ENCODE measurements at regions not wholly inside any gene's neighbourhood (a gene's known extent, or its start where the extent isn't known, plus 50 kb on each side); places are given as distances from the start of the nearest gene placed in this dataset.
"Not testable (repeated sequence)": the region's sequence is repeated elsewhere in the genome, so short reads cannot be mapped to it uniquely, and the experiment has no call there.

DNA sequence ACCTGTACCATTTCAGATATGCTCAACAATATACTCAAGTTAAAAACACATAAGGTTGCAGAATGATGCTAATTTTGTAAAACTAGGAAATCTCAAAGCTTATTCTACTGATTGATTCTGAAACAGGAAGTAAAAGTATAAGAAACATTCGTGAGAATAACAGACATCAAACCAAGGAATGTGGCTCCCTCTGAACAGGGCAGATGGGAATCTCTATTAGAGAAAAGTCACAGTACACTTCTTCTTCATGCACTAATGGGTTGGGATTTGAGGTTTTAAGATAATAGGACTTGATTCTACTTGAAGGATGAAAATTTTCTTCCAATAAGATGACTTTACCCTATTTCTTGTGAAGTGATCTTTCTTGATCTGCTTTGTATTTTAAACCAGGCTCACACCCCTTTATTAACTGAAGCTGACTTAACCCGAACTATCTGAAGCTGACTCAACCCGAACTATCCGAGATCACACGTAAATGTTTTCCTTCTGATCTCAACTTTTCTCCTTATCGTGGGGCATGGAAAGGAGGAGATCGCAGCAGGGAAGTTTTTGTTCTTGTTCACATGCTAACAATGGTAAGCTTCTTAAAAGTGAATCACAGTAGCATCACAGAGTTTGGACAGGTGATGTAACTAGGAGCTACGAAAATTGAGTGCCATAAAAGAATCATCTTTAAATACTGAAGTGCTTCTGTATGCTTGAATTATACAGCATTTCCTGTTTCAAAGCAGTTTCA lies 363.1 kb upstream of the ZFP42 start:
- intact Hi-C loops (cut with micrococcal nuclease): no loop called here

DNA sequence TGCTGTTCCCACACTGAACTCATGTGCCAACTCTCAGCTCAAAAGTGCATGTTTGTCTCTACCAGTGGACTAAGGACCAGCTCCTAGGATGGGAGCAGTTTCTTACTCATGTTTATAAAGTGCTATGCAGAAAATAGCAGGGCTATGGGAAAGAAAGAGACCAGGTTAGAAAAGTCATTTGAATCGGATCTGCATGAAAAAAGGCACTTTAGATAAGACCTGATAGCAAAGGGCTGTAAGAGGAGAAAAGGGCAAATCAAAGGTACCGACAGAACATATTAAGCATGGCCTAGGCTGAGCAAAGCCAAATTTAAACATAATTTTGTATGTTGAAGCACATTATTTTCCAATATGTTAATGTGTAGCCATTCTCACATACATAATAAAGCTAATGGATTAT lies 362.3 kb upstream of the ZFP42 start:
- intact Hi-C loops (cut with micrococcal nuclease): no loop called here

DNA sequence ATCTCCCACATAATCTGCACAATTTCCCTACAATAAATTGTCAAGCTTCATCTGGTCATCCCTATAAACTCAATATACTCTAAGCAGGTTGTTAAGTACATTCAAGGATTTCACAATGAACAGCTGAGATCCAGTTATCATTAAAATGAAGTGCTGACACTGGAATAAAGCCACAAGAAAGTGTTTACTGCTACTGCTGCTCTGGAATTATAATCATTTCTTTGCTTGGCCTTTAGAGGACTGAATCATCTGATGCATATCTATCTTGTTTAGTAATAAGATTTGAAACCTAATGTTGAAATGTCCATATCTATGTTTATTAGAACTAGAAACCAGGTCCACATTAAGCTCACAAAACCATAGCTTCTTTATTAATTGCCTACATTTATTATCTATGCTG lies 338.6 kb upstream of the ZFP42 start:
- intact Hi-C loops (cut with micrococcal nuclease): no loop called here

GRCh38 chr4:187663076-187663475 lies 332.5 kb upstream of the ZFP42 start:
- intact Hi-C loops (cut with micrococcal nuclease): no loop called here

- intact Hi-C loops (cut with micrococcal nuclease): no loop called here
Observed at GRCh38 chr4:187664011-187664410, 331.6 kb upstream of the ZFP42 start.

- intact Hi-C loops (cut with micrococcal nuclease): no loop called here
Observed at GRCh38 chr4:187665086-187665485, 330.5 kb upstream of the ZFP42 start.

DNA sequence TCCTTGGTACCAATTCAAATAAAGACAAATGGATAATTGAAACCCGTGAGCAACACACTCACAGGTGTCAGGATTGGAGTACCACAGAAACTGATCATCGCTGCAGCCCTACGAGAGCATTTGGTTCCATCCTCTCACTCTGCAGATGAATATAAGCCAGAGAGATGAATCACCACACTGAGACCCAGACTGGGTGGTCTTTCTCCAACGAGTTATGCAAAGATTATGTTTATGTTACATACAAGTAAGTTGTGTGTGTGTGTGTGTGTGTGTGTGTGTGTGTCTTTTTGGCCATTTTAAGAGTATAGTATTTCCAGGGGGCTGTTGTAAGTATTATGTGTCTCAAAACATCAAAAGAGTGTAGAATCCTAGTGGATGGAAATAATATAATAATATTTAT lies 329.5 kb upstream of the ZFP42 start:
- intact Hi-C loops (cut with micrococcal nuclease): no loop called here

GRCh38 chr4:187666697-187667494 lies 328.7 kb upstream of the ZFP42 start:
- intact Hi-C loops (cut with micrococcal nuclease): no loop called here

- intact Hi-C loops (cut with micrococcal nuclease): no loop called here
Observed at GRCh38 chr4:187668526-187669082, 327.0 kb upstream of the ZFP42 start.

- intact Hi-C loops (cut with micrococcal nuclease): not testable (repeated sequence)
Observed at GRCh38 chr4:187671521-187671920, 324.1 kb upstream of the ZFP42 start.

DNA sequence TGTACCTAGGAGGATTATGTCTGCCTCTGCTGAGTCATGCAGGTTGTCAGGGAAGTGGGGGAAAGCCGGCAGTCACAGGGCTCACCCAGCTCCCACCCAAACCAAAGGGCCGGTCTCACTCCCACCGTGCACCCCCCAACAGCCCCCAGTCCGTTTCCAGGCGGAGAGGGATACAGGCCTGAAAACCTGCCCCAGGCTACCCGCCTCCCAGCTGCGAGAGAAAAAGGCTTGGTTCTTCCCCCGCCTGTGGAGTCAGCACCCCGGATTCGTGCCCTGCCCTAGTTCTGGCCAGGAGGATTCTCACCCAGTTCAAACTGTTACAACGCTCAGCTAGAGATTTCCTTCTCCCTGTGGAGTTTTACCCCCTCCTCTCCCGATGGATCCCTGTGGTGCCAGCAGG lies 323.6 kb upstream of the ZFP42 start:
- intact Hi-C loops (cut with micrococcal nuclease): not testable (repeated sequence)

DNA sequence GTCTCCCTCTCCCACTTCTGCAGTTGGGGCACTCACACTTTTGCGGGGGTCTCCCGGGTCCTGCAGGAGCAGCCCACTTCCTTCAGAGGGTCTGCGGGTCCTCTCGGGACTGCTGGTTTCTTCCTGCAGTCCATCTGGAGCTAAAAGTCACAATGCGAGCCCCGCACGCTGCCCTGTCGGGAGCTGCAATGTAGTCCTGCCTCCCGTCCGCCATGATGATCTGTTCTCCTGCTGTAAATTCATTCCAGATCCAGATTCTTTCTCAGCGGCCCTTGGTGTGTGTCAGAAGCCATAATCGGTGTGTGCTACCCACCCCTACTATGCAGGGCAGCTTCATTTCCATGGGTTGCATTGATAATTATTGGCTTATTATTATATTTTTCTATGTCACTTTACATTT lies 323.0 kb upstream of the ZFP42 start:
- intact Hi-C loops (cut with micrococcal nuclease): not testable (repeated sequence)

DNA sequence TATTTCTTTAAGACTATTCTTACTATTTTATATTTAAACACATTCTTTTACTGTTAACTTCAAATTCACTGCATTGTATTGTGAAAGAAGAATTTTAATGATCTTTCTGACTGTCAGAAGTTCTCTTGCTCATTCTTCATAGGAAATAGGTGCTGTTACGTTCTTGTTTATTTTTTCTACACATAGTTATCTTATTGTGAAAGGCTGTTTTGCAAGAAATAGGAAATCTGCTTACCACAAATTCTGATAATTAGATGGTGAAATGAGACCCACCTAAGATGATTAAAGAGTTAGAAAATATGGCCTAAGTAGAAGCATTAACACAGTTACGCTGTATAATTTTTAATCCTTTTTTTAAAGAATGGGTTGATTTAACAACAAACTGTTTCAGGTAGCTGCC lies 316.1 kb upstream of the ZFP42 start:
- intact Hi-C loops (cut with micrococcal nuclease): no loop called here

DNA sequence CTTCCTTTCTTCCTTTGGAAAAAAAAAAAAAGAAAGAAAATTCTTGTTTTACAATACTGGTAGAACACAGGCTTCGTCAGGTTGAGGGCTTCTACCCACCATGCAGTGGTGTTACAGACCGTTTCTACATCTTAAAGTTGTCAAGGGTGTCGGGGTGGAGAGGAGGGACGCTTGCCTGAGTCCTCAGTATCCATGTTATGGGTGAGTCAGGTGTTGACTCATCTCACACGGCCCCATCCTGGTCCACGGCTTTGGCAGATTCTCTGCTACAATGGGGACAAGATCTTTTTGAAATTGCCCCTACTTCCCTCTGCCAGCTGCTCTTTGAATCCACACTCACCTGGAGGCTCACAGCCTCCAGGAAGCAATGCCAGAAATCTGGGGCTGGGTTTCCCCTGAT lies 310.3 kb upstream of the ZFP42 start:
- intact Hi-C loops (cut with micrococcal nuclease): no loop called here

DNA sequence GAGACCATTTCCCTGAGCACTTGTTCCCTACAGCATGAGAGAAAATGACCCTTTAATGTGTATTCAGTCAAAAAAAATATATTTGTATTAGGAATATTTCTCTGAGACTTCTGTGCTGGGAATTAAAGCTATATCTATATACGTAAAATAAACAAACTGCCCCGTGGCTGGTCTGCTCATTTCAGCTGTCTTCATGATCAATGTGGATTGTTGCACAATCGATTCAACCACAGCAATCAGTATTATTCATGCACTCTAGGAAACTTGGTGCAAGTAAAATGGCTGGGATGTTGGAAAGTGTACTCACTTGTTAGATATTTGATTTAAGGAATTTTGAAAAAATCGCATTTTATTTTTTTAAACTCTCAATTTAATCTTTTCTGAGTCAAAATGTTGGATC lies 307.9 kb upstream of the ZFP42 start:
- intact Hi-C loops (cut with micrococcal nuclease): no loop called here

- intact Hi-C loops (cut with micrococcal nuclease): no loop called here
Observed at GRCh38 chr4:187692626-187693025, 302.9 kb upstream of the ZFP42 start.

- intact Hi-C loops (cut with micrococcal nuclease): not testable (repeated sequence)
Observed at GRCh38 chr4:187695531-187695930, 300.0 kb upstream of the ZFP42 start.

GRCh38 chr4:187711586-187711985 lies 284.0 kb upstream of the ZFP42 start:
- intact Hi-C loops (cut with micrococcal nuclease): no loop called here

GRCh38 chr4:187714957-187715356 lies 280.6 kb upstream of the ZFP42 start:
- intact Hi-C loops (cut with micrococcal nuclease): no loop called here

GRCh38 chr4:187715466-187715865 lies 280.1 kb upstream of the ZFP42 start:
- intact Hi-C loops (cut with micrococcal nuclease): no loop called here

- intact Hi-C loops (cut with micrococcal nuclease): no loop called here
Observed at GRCh38 chr4:187724456-187724855, 271.1 kb upstream of the ZFP42 start.

DNA sequence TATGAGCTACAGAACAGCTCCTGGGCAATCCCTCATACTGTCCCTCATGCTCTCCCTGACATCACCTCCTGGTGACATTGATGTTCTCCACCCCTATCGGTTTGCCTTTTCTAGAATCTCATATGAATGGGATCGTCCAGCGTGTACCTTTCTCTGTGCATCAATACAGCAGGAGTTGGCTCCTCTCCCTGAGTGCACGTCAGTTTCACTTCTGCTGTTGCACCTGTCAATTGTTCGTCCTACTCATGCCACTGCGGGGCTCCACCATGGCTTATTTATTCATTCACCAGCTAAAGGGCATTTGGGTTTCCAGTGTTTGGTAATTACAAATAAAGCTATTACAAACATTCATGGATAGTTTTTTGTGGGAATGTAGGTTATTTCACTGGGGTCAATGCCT lies 269.1 kb upstream of the ZFP42 start:
- intact Hi-C loops (cut with micrococcal nuclease): no loop called here

- intact Hi-C loops (cut with micrococcal nuclease): no loop called here
Observed at GRCh38 chr4:187732524-187732923, 263.0 kb upstream of the ZFP42 start.

All from T-helper 1 cell treated with Interleukin-12 subunit alpha and Interleukin-12 subunit beta and Interleukin-4 antibody, amounts not matched to agents 30 ng/mL and 1 ng/mL, for 36 hours (primary cell).